GM10266 (cell line): ENCODE measurements at regions not wholly inside any gene's neighbourhood (a gene's known extent, or its start where the extent isn't known, plus 50 kb on each side); places are given as distances from the start of the nearest gene placed in this dataset.
A peak's percentile ranks its signal among the peaks of the same experiment; 100 is the strongest.

ENCODE experiments used
- DNase-seq: peaks from one replicate; pipeline ENCODE4 v3.0.0; 2012; ENCODE audit errors: extremely low spot score
- TF ChIP-seq, protein P1 (sequence below): IDR thresholded peaks from 2 replicates; pipeline ENCODE4 v1.5.1; 2012; ENCODE audit warnings: mild to moderate bottlenecking, low read depth; ENCODE audit not compliant: control insufficient read depth, insufficient read depth; ENCODE audit errors: missing control alignments

DNA sequence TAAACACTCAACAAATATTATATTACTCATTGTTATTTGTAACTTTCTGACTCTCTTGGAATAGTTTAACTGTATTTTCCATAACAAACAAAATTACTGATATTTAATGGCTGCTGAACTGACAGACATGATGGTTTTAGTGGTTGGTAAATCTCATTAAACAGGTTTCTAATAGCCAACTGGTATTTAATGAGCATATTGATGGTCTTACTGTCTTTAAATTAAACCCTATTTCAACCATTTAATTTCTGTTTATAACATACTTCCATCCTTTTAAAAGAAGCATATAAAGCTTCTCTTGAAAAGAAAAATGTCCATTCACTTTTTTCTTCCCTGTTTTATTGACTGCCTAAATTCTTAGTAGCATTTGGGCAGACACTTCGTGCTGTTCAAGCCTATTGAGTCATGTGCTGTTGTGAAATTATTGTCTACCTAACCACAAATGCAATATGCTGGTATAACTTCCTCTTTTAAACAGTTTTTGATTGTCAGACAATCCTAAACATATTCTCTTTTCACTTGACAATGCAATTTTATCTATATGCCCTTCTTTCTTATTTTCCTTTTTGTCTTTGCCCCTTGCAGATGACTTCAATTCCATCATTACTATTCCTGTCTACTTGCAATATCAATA is 163.9 kb upstream of the SLC7A11 start:
- DNase-seq = no peak
- TF ChIP-seq, protein P1, sequence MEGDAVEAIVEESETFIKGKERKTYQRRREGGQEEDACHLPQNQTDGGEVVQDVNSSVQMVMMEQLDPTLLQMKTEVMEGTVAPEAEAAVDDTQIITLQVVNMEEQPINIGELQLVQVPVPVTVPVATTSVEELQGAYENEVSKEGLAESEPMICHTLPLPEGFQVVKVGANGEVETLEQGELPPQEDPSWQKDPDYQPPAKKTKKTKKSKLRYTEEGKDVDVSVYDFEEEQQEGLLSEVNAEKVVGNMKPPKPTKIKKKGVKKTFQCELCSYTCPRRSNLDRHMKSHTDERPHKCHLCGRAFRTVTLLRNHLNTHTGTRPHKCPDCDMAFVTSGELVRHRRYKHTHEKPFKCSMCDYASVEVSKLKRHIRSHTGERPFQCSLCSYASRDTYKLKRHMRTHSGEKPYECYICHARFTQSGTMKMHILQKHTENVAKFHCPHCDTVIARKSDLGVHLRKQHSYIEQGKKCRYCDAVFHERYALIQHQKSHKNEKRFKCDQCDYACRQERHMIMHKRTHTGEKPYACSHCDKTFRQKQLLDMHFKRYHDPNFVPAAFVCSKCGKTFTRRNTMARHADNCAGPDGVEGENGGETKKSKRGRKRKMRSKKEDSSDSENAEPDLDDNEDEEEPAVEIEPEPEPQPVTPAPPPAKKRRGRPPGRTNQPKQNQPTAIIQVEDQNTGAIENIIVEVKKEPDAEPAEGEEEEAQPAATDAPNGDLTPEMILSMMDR = no peak

DNA sequence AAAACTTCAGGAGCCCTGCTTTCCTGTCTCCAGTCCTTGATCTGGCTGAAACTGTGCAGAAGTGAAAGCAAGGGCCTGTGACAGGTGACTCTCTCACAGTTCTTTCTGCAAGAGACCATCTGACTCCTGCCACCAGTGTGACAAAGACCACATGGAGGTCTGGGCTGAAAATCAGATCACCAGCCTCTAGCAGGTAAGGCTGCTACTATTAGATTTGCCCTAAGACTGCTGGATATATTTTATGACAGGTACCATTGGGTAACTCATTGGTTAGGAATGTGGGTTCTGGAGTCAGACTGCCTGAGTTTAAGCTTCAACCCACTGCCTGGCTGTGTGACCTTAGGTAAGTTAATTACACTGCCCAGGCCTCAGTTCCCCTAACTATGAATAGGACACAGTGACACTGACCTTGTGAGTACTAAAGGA is 163.3 kb upstream of the SLC7A11 start:
- TF ChIP-seq, protein P1 = no peak

DNA sequence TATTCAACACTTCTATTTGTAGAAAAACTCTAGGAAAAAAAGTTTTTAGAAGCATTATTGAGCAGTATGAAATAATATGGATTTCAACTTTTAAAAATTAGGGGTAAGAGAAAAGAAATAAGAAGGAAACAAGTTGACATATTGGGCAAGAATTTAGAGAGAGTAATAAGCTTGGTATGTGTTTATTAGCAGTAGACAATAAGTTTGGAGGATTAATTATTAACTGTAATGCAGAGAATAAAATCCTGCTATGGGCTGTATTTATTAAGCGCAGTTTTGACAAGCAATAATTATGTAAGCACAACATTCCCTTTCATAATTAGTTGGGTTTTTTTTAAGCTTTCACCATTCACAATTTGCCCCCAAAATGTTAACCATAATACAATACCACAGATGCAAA is 162.7 kb upstream of the SLC7A11 start:
- TF ChIP-seq, protein P1 = no peak
- DNase-seq = no peak

More for the DNA sequence above, 163.3 kb upstream of the SLC7A11 start:
- peak; percentile 6 for DNase-seq

DNA sequence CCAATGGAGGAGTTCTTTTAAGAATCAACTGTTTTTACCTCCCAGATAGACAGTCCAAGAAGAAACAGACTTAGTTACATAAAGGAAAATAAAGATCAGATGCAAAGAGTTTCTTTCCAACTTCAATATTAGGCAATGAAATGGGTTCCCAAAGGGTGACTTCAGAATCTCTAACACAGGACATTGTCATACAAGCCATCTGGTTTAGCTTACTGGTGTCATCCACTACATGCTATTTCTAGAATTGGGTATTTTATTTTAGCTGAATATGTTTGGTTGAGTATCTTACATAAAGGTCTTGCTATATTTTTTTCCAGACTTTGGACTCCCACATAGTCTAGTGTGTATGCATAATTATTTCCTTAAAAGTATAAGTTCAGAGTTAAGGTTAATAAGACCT is 162.1 kb upstream of the SLC7A11 start:
- no peak for DNase-seq
- TF ChIP-seq, protein P1 = no peak

DNA sequence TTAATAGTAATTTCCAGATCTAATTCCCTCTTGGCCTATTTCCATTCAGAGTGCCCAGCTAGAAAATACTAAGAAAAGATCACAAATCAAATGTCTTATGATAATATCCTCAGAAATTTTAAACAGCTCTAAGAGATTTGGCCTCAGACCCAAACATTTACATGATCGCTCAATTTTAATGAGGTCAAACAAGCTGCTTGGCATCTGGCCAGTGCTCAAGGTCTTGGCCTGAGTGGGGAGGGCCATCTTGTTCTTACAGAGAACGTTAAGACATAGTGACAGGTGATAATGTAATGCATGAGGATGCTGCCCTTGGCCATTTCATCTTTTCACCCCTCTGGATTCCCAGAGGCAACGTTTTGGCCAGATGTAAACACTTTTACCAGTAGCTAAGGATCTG is 159.2 kb upstream of the SLC7A11 start:
- TF ChIP-seq, protein P1 = no peak
- DNase-seq = no peak

DNA sequence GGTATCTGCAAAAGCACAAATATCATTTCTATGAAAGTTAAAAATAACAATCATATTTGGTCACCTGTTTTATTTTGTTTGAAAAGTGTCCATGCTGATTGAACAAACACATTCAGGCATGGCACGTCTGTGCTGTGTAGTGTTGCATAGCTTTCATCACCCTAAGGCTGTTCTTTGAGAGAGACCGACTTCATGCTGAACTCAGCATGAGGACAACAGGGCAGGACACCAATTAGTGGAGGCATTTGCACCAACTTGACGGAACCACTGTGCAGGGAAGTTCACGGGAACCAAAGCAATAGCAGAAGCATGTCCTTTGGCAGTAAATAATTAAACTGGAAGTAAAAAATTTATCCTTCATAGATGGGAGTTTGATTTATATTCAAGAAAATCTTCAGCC is 158.4 kb upstream of the SLC7A11 start:
- TF ChIP-seq, protein P1 = no peak
- DNase-seq = no peak

DNA sequence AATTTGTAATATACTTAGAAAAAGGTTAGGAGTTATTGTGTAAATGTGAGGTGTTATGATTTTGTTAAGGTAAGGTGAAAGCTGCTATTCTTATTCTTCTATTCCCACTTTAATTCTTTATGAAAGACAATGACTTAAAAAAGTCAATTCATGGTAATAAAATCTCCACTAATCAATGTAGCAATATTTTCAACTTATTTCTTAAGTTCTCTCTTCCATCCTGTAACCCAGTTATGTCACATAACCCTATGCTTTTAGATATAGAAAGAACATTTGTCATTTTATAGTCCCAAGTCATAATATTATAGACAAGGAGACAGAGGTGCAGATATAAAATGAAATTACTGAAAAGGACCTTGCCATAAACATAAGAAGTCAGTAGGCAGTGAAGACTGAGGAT is 157.9 kb upstream of the SLC7A11 start:
- TF ChIP-seq, protein P1 = no peak
- no peak for DNase-seq
